Testis (tissue), 2 donors: ENCODE measurements at regions not wholly inside any gene's neighbourhood (a gene's known extent, or its start where the extent isn't known, plus 50 kb on each side); places are given as distances from the start of the nearest gene placed in this dataset.

ENCODE experiments used
- DNase-seq: peaks from one replicate; pipeline ENCODE4 v3.0.0-alpha.2; 2019
- H3K27ac ChIP-seq, 2 donors: fragments of 200-600 bp; sonication (generic); one replicate each; pipeline ENCODE4 v1.5.1; 2019
- H3K27me3 ChIP-seq: fragments of 200-600 bp; sonication (generic); one replicate; pipeline ENCODE4 v1.5.1; 2019
- H3K36me3 ChIP-seq: fragments of 200-600 bp; sonication (generic); one replicate; pipeline ENCODE4 v1.5.1; 2017; ENCODE audit warnings: low read depth; ENCODE audit errors: missing control alignments
- H3K4me1 ChIP-seq: fragments of 200-600 bp; sonication (generic); one replicate; pipeline ENCODE4 v1.5.1; 2019
- H3K4me3 ChIP-seq, 2 donors: fragments of 200-600 bp; sonication (generic); one replicate each; pipeline ENCODE4 v1.5.1; 2017 to 2019
- H3K9me3 ChIP-seq: fragments of 200-600 bp; sonication (generic); one replicate; pipeline ENCODE4 v1.5.1; 2017
- CTCF ChIP-seq, 3 experiments: fragments of 450-650 bp in 2 of 3; fragments of 200-600 bp in 1 of 3; sonication (generic) in 1 of 3; IDR thresholded peaks; one replicate each; pipeline ENCODE4 v1.5.1; 2016 to 2019; ENCODE audit warnings: antibody characterized with exemption in 3 of 3, mild to moderate bottlenecking in 2 of 3, moderate library complexity in 1 of 3
- POLR2A ChIP-seq: fragments of 450-650 bp; IDR thresholded peaks from one replicate; pipeline ENCODE4 v1.6.1; 2017; ENCODE audit warnings: antibody characterized with exemption, mild to moderate bottlenecking, moderate library complexity
- WGBS, 2 donors: methylation state at CpG; one replicate each; pipeline ENCODE4 v1.1.5; 2018; 5-methylcytosine and 5-hydroxymethylcytosine counted together
- intact Hi-C: fragments of 100-400 bp; cut with DNase I; formaldehyde crosslinking; loops from one replicate; pipeline ENCODE4 v1.15.1; 2023; ENCODE audit warnings: low total_unique reads

GRCh38 chr3:43817825-43818224, 127.1 kb downstream of the ABHD5 start:
- intact Hi-C loops: no loop called here
- H3K36me3 ChIP-seq: no peaks in the 10 kb centered on the region
- H3K9me3 ChIP-seq: no peaks in the 10 kb centered on the region
- no peaks in the 10 kb centered on the region for H3K27me3 ChIP-seq
- DNase-seq: no peak
- no peaks in the 10 kb centered on the region for H3K4me1 ChIP-seq
- 86 to 89% methylated on average over 2 of the region's 2 CpGs for WGBS, 2 donors
- no peak overlapping the region for H3K4me3 ChIP-seq
- TF ChIP-seq CTCF (IDR thresholded peaks at IDR 0.05) (no peak), POLR2A (no peak)
- H3K27ac ChIP-seq: no peak overlapping the region

- Histone ChIP-seq H3K4me3 (no peak overlapping the region), H3K27me3 (no peaks in the 10 kb centered on the region), H3K9me3 (no peaks in the 10 kb centered on the region), H3K4me1 (no peaks in the 10 kb centered on the region), H3K36me3 (no peaks in the 10 kb centered on the region), H3K27ac (no peak overlapping the region)
- DNase-seq: no peak
- TF ChIP-seq CTCF (IDR thresholded peaks at IDR 0.05) (no peak), POLR2A (no peak)
- intact Hi-C loops: no loop called here
Observed at GRCh38 chr3:43818229-43818628, 127.5 kb downstream of the ABHD5 start.

GRCh38 chr3:43838009-43838758, 147.4 kb downstream of the ABHD5 start:
- 26 to 40% methylated on average over 2 of the region's 2 CpGs for WGBS, 2 donors

GRCh38 chr3:43838877-43839276, 148.1 kb downstream of the ABHD5 start:
- WGBS, 2 donors: 83 to 88% methylated on average over 1 of the region's 1 CpG
- Histone ChIP-seq H3K36me3 (no peaks in the 10 kb centered on the region), H3K27ac (no peak overlapping the region), H3K27me3 (no peaks in the 10 kb centered on the region), H3K4me1 (no peaks in the 10 kb centered on the region), H3K9me3 (no peaks in the 10 kb centered on the region), H3K4me3 (no peak overlapping the region)
- intact Hi-C loops: no loop called here
- TF ChIP-seq CTCF (IDR thresholded peaks at IDR 0.05) (no peak), POLR2A (no peak)
- DNase-seq: no peak

More at GRCh38 chr3:43838009-43838758, 147.4 kb downstream of the ABHD5 start:
- Histone ChIP-seq H3K27ac (no peak overlapping the region), H3K9me3 (no peaks in the 10 kb centered on the region), H3K4me3 (no peak overlapping the region), H3K4me1 (no peaks in the 10 kb centered on the region), H3K27me3 (no peaks in the 10 kb centered on the region), H3K36me3 (no peaks in the 10 kb centered on the region)
- no peak for DNase-seq
- intact Hi-C loops: no loop called here
- TF ChIP-seq CTCF (IDR thresholded peaks at IDR 0.05) (no peak), POLR2A (no peak)

- Histone ChIP-seq H3K4me3 (no peak overlapping the region), H3K27me3 (no peaks in the 10 kb centered on the region), H3K9me3 (no peaks in the 10 kb centered on the region), H3K36me3 (no peaks in the 10 kb centered on the region), H3K27ac (no peak overlapping the region), H3K4me1 (no peaks in the 10 kb centered on the region)
- 84 to 88% methylated on average over 2 to 4 of the region's 4 CpGs for WGBS, 2 donors
- intact Hi-C loops: no loop called here
- no peak for DNase-seq
- no peak for TF ChIP-seq POLR2A
- TF ChIP-seq CTCF (IDR thresholded peaks at IDR 0.05): no peak
Observed at GRCh38 chr3:43843386-43843785, 152.6 kb downstream of the ABHD5 start.
